Hematopoietic multipotent progenitor cell treated with erythropoietin and hydrocortisone succinate and interleukin-3 and kit ligand, for 8 days (in vitro differentiated cells): ENCODE measurements at regions not wholly inside any gene's neighbourhood (a gene's known extent, or its start where the extent isn't known, plus 50 kb on each side); places are given as distances from the start of the nearest gene placed in this dataset.

ENCODE experiments used
- DNase-seq: peaks from one replicate; pipeline ENCODE4 v3.0.0-alpha.2; 2015

GRCh38 chr10:20998036-20998435 lies 100.9 kb upstream of the NEBL start:
- DNase-seq = no peak

DNA sequence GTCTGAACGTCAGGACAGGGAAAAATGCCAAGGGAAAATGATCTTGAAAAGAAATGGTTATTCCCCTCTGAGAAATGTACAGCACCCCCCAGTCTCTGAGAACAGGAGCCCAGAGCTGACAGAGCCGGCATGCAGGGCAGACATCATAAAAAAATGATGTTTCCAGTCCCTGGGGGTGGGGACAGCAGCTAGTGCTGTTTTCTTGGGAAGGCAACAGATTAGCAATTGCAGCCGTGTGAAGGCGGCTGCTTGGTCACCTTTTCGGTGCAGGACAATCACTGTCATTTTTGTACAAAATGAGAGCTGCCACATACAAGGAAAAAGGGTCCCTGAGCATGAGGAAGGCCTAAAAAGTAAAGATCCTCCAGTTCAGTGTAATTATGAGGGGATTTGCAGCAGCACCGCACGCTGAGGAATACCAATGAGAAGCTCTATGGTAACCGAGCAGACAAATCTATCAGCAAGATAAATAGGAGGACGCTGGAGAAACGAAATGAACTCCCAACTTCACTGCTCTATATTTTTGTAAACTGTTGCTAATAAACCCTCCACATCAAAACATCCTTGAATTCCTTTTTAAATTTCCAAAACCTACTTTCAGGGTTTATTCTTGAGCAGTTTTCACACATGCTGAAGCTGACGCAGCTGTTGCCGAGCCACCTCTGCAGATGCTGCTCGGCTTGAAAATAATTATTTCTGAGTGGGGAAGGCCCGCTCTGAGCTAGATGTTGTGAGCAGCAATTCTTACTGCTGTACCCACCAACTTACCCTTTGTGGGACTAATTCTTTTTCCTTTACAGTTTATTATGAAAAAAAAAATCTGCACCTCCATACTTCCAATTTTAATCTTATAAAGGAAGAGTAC lies 98.2 kb upstream of the NEBL start:
- no peak for DNase-seq

DNA sequence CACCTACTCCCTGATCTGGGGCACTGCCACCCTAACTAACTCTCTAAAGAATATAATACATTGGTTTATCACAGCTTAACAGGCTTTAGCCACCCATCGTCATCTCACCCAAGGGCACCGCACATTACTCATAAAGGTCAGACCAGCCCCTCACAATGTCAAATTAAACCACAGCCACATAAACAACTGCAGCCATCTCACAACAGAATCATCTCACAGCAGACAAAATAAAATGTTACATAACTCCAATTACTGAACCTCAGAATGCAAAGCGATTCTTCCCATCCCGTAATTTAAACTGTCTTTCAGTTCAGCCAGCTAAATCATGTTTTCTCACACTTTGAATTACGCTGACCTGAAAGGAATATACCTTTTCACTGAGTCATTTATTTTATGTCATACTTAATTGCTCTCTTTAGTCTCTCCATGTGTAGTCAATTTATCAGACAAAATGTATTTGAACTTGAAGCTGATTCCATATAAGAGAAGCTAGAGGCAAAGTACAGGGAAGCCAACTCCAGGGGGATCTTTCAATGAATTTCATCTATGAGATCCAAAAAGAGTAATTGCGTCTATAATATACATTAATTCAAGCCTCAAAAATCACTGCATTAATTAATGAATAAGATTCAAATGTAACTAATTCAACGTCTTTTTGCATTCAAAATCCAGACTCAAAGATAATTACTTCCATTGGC lies 96.9 kb upstream of the NEBL start:
- no peak for DNase-seq

DNA sequence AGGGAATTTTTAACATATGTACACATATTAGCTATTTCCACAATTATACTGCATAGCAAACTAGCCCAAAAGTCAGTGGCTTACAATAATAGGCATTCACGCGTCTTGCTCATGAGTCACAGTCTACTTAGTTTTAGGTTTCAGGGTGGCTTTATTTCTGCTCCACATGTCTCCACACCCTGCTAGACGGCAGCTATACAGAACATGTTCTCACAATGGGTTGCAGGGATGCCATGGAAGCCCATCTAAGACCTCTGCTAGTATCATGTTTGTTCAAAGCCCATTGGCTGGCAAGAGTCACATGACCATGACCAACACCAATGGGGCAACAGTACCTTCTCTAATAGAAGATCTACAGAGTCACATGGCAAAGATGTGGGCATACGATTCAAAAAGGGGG lies 96.3 kb upstream of the NEBL start:
- DNase-seq = no peak

DNA sequence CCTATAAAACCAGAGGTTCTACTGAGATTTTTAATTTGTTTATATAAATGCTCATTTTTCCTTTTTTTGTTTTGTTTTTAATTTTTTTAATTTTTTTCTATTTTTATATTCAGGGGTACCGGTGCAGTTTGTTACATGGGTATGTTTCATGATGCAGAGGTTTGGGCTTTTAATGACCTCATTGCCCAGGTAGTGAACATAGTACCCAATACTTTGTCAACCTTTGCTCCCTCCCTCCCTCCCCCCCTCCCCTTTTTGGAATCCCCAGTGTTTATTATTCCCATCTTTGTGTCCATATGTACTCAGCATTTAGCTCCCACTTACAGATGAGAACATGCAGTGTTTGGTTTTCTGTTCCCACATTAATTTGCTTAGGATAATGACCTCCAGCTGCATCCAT lies 94.4 kb upstream of the NEBL start:
- DNase-seq = no peak

- no peak for DNase-seq
These were observed 93.5 kb upstream of the NEBL start for GRCh38 chr10:20990604-20991003.

DNA sequence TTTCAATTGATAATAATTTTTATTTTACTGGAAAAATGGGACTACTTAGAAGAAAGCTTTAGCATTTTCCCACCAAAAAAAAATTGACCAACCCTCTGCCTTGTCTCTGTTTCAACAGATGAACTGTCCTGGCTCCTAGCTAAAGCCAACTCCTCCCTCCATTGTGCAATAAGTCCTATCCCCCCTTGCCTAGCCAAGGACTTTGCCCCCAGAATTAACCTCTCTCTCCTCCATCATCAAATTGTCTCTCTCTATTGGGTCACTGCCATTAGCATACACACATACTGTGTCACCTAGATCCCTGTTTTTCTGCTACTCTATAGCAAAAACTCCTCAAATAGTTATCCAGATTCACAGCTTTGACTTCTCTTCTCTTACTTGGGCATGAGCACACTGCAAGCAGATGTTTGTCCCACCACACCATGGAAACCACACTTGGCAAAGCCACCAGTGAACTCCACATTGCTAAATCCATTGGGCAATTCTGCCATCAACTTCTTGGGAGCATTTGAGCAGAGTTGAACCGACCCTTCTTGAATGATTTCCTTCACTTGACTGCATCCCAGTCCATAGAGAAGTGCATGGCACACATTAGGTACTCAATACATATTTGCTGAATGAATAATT lies 91.4 kb upstream of the NEBL start:
- DNase-seq = no peak

DNA sequence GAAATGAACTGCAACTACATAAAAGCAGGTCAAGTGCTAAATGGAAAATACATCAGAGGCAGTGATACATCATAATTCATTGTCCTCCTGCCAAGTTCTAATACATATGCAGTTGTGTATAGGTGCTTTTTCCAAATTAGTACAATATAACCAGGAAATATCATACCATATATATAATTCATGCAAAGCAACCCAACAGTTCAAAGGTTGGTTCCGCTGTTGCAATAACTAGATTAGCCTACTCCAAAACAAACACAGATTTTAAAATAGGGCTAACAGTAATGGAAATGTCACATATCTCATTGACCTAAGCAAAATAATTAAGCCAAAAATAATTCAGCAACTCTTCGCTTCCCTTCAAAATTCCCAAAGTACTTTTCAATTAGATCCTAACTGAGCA lies 88.9 kb upstream of the NEBL start:
- no peak for DNase-seq

GRCh38 chr10:20984662-20985061 lies 87.6 kb upstream of the NEBL start:
- DNase-seq = no peak

- no peak for DNase-seq
These were observed 84.4 kb upstream of the NEBL start for GRCh38 chr10:20981419-20981953.

GRCh38 chr10:20978617-20979016 lies 81.5 kb upstream of the NEBL start:
- DNase-seq = no peak

DNA sequence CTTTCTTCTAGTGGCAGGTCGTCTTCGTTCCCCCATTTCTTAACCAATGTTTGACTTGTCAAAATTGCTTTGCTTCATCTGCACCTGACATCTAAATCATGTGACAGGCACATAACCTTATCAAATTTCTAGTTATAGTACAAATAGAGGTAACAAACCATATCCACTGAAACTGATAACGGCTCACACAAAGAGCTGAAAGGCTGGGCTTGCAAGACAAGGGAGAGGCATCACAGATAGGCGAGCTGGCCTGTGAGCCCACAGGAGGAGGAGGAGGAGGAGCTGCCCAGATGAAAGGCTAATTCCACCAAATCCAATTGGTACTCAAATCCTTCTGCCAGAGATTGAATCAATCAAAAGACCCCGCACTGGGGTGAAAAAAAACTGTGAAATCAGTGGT lies 80.2 kb upstream of the NEBL start:
- no peak for DNase-seq

DNA sequence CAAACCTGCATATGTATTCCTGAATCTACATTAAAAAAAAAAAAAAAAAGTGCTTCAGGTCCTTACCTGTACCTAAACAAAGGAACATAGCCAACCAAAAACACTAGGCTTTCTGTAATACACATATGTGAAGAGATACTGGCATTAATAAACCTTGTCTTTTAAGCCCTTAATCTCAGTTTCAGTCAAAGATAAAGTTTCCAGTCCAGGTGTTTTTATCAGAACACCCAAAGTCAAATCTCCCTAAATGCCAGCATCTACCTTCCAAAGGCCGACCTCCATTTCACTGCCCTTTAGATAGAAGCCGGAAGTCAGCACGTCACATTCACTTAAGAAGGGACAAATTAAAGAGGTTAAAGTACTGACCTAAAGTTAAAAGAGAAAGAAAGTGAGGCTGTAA lies 79.8 kb upstream of the NEBL start:
- DNase-seq = no peak

DNA sequence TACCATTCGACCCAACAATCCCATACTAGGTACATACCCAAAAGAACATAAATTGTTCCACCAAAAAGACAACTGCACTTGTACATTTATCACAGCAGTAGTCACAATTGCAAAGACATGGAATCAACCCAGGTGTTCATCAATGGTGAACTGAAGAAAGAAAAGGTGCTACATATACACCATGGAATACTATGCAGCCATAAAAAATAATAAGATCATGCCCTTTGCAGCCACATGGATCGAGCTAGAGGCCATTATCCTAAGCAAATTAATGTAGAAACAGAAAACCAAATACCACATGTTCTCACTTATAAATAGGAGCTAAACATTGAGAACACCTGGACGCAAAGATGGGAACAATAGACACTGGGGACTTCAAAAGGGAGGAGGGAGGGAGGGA lies 79.3 kb upstream of the NEBL start:
- DNase-seq = no peak

GRCh38 chr10:20975236-20975635 lies 78.1 kb upstream of the NEBL start:
- DNase-seq = no peak

DNA sequence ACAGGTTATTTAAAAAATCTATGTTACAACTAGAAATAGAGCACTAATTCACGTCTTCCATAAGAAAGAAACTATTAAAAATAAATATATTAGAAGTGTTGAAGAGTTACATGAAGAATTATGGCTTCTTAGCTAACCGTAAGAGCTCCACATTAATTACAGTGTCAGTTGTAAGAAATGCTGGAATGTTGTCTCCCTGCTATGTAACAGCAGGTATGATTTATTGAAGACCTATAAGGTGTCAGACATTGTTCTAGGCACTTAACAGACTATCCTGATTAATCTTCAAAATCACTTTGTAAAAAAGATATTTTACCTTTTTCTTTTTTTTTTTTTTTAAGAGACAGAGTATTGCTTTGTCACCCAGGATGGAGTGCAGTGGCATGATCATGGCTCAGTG lies 75.8 kb upstream of the NEBL start:
- DNase-seq = no peak

GRCh38 chr10:20971901-20972300 lies 74.8 kb upstream of the NEBL start:
- DNase-seq = no peak

GRCh38 chr10:20970708-20971107 lies 73.6 kb upstream of the NEBL start:
- no peak for DNase-seq

DNA sequence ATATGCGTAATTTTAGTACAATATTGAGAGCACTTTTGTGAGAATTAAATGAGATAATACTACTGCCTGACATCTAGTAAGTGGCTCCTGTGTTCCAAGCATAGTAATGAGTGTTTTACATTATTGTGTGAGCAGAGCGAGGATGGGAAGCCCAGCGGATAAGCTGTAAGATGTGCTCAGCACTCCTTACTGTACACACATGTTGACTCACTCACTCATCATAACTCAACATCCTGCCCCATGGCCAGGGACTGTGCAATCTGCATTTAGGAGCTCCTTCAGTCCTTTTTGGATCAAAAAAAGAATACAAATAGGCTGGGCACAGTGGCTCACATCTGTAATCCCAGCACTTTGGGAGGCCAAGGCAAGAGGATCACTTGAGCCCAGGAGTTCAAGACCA lies 72.9 kb upstream of the NEBL start:
- no peak for DNase-seq

DNA sequence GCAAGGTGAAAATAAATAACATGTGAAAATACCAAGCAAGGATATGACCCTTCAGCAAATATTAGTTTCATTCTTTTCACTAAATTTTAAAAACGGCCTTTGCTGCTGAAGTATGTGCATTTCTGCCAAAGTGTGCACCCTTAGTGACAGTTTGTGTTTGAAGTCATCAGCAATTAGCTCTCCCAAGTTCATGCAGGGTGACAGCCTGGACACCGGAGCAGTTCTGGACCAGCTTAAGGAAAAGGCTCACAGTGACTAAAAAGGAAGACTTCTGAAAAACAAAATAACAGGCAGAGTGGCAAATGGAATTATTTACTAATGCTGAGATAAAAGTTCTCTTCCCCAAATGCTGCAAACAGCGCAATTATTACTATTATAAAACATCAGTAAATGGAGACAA lies 69.3 kb upstream of the NEBL start:
- DNase-seq = no peak

DNA sequence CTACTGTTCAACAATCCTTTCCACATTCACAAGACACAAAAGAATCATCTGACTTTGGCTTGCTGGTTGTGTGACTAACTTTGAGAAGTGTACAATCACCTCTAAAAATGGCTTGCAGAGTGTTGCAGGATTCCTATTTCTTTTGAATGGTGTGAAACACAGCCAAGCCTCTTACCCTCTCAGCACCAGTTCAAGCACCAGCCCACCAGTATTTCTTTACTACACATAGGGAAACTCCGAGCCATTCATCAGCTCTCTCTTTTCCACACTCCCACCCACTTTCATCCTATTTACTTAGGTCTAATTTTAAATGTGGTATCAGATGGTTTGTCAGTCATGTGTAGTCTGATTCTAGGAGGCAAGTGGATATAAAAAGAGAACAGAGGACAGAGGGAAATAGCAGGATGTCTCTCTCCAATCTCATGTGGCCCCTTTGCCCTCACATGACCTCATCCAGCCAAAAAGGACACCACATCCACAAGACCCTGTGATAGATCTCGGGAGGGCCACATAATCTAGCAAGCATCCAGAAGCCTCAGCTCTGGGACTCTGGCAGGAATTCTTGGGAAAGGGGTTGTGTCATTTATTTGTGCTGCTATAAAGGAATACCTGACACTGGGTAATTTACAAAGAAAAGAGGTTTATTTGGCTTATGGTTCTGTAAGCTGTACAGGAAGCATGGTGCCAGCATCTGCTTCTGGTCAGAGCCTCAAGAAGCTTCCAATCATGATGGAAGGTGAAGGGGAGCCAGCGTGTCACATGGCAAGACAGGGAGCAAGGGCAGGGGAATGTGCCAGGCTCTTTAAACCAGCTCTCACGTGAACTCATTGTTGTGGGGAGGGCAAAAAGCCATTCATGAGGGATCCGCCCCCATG lies 66.8 kb upstream of the NEBL start:
- no peak for DNase-seq

DNA sequence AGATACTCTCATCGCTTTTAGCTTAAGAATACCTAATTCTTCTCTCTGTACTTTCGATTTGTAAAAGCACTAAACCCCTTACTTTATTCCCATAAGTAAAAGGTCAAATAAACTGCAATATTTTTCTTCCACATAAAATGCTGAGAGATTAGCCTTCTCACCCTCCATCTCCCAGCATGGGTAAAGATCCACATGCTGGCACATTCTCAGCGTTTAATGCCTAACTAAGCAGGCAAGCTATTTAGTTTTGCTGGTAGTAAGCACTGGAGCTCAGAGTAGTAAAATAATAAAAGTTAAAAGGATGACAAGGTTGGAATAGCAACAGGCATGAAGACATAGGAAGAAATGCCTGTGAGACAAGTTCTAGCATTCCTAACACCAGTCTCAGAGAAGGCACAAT lies 65.9 kb upstream of the NEBL start:
- no peak for DNase-seq

- no peak for DNase-seq
These were observed 65.1 kb upstream of the NEBL start for GRCh38 chr10:20962165-20962564.
